OCI-LY7 (cell line): ENCODE measurements at regions not wholly inside any gene's neighbourhood (a gene's known extent, or its start where the extent isn't known, plus 50 kb on each side); places are given as distances from the start of the nearest gene placed in this dataset.

Source experiments
- BruUV-seq: library from RNA; stranded (reverse); fragments of 400-500 nt; replicated peaks from 2 replicates; lab custom pipeline; 2021; lab: Mats Ljungman, UMichigan
- CTCF ChIA-PET: fragments of 300-600 bp; sonication (Branson Sonifier 250); formaldehyde crosslinking; loops from one replicate; lab custom pipeline; 2022; ENCODE audit warnings: antibody characterized with exemption; ENCODE audit not compliant: unreplicated experiment; lab: Charles Lee
- POLR2A ChIA-PET: fragments of 300-600 bp; sonication (Branson Sonifier 250); formaldehyde crosslinking; loops from one replicate; lab custom pipeline; 2022; ENCODE audit warnings: antibody characterized with exemption; lab: Charles Lee
- DNase-seq: peaks from one replicate; pipeline ENCODE4 v3.0.0-alpha.2; 2015; ENCODE audit warnings: low spot score
- H2AFZ ChIP-seq: fragments of 200-600 bp; sonication (generic), shearing (Covaris generic); 2 replicates; pipeline ENCODE4 v1.6.1; 2014; ENCODE audit warnings: mild to moderate bottlenecking, antibody characterized with exemption, low read length, moderate library complexity
- H3K27ac ChIP-seq: fragments of 200-600 bp; sonication (generic); 2 replicates; pipeline ENCODE4 v1.5.1; 2014; ENCODE audit warnings: mixed run types, low read depth, mild to moderate bottlenecking, moderate library complexity, low read length, inconsistent platforms; ENCODE audit not compliant: poor library complexity, severe bottlenecking
- H3K36me3 ChIP-seq: fragments of 200-600 bp; sonication (generic); 2 replicates; pipeline ENCODE4 v1.6.1; 2014; ENCODE audit warnings: mild to moderate bottlenecking, antibody characterized with exemption, low read length, moderate library complexity, mixed read lengths; ENCODE audit not compliant: insufficient read depth
- H3K4me1 ChIP-seq: fragments of 200-600 bp; sonication (generic); 2 replicates; pipeline ENCODE4 v1.5.1; 2014; ENCODE audit warnings: mild to moderate bottlenecking, low read length; ENCODE audit not compliant: insufficient read depth, poor library complexity, severe bottlenecking
- H3K4me2 ChIP-seq: fragments of 200-600 bp; sonication (generic); 2 replicates; pipeline ENCODE4 v1.6.1; 2014; ENCODE audit warnings: mild to moderate bottlenecking, low read length
- H3K4me3 ChIP-seq: fragments of 200-600 bp; sonication (generic); 2 replicates; pipeline ENCODE4 v1.5.1; 2014; ENCODE audit warnings: mild to moderate bottlenecking, low read depth, low read length; ENCODE audit not compliant: poor library complexity, severe bottlenecking
- H3K79me2 ChIP-seq: fragments of 200-600 bp; sonication (generic); 2 replicates; pipeline ENCODE4 v1.6.1; 2016; ENCODE audit warnings: low read depth, mild to moderate bottlenecking, low read length, moderate library complexity, mixed read lengths; ENCODE audit not compliant: insufficient read depth
- H3K9me2 ChIP-seq: fragments of 200-600 bp; sonication (generic); 2 replicates; pipeline ENCODE4 v1.6.1; 2016; ENCODE audit warnings: mild to moderate bottlenecking, low read length, mixed read lengths; ENCODE audit not compliant: insufficient read depth
- H3K9me3 ChIP-seq: fragments of 200-600 bp; sonication (generic); 2 replicates; pipeline ENCODE4 v1.6.1; 2014; ENCODE audit warnings: mild to moderate bottlenecking, mixed run types, low read length, mixed read lengths
- H4K20me1 ChIP-seq: fragments of 200-600 bp; sonication (generic); 2 replicates; pipeline ENCODE4 v1.6.1; 2014; ENCODE audit warnings: mild to moderate bottlenecking, antibody characterized with exemption, low read length, moderate library complexity, mixed read lengths; ENCODE audit not compliant: insufficient read depth
- EZH2phosphoT487 ChIP-seq: fragments of 200-600 bp; sonication (generic); IDR thresholded peaks from 2 replicates; pipeline ENCODE4 v1.6.1; 2018; ENCODE audit warnings: low read depth, borderline replicate concordance, mild to moderate bottlenecking, mixed run types, antibody characterized with exemption, low read length, moderate library complexity, mixed read lengths
- intact Hi-C: fragments of 100-400 bp; cut with micrococcal nuclease; formaldehyde crosslinking; loops from one replicate; pipeline ENCODE4 v1.10.0; 2022; ENCODE audit not compliant: unreplicated experiment
- TF ChIP-seq, protein P1 (sequence below): fragments of 200-600 bp; sonication (generic); conservative IDR thresholded peaks from 2 replicates; pipeline ENCODE4 v1.5.1; 2014; ENCODE audit warnings: mild to moderate bottlenecking, antibody characterized with exemption, low read length, moderate library complexity, mixed read lengths

GRCh38 chr9:134544388-134545214 lies 97.0 kb upstream of the COL5A1 start:
- CTCF ChIA-PET, result no interaction called here
- no TSS peak for BruUV-seq
- Histone ChIP-seq H3K4me3 (no peak overlapping the region), H3K4me2 (no peak overlapping the region), H3K4me1 (no peaks in the 10 kb centered on the region), H3K36me3 (no peaks in the 10 kb centered on the region), H3K9me3 (no peaks in the 10 kb centered on the region), H4K20me1 (no peaks in the 10 kb centered on the region), H3K9me2 (no peaks in the 10 kb centered on the region), H2AFZ (no peak overlapping the region), H3K79me2 (no peaks in the 10 kb centered on the region), H3K27ac (no peak overlapping the region)
- DNase-seq, result no peak
- POLR2A ChIA-PET, result no interaction called here
- intact Hi-C loops, result no loop called here
- TF ChIP-seq, protein P1, sequence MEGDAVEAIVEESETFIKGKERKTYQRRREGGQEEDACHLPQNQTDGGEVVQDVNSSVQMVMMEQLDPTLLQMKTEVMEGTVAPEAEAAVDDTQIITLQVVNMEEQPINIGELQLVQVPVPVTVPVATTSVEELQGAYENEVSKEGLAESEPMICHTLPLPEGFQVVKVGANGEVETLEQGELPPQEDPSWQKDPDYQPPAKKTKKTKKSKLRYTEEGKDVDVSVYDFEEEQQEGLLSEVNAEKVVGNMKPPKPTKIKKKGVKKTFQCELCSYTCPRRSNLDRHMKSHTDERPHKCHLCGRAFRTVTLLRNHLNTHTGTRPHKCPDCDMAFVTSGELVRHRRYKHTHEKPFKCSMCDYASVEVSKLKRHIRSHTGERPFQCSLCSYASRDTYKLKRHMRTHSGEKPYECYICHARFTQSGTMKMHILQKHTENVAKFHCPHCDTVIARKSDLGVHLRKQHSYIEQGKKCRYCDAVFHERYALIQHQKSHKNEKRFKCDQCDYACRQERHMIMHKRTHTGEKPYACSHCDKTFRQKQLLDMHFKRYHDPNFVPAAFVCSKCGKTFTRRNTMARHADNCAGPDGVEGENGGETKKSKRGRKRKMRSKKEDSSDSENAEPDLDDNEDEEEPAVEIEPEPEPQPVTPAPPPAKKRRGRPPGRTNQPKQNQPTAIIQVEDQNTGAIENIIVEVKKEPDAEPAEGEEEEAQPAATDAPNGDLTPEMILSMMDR, result no peak
- no peak for TF ChIP-seq EZH2phosphoT487

- CTCF ChIA-PET, result no interaction called here
Measured at GRCh38 chr9:134545215-134545542, 96.4 kb upstream of the COL5A1 start.

More at GRCh38 chr9:134545215-134545542, 96.4 kb upstream of the COL5A1 start:
- Histone ChIP-seq H2AFZ (no peak overlapping the region), H3K4me3 (no peak overlapping the region), H3K9me2 (no peaks in the 10 kb centered on the region), H3K4me1 (no peaks in the 10 kb centered on the region), H3K79me2 (no peaks in the 10 kb centered on the region), H4K20me1 (no peaks in the 10 kb centered on the region), H3K27ac (no peak overlapping the region), H3K4me2 (no peak overlapping the region), H3K9me3 (no peaks in the 10 kb centered on the region), H3K36me3 (no peaks in the 10 kb centered on the region)
- POLR2A ChIA-PET, result no interaction called here
- intact Hi-C loops, result no loop called here
- no peak for DNase-seq
- BruUV-seq, result no TSS peak
- TF ChIP-seq EZH2phosphoT487, result no peak
- TF ChIP-seq, protein P1, result no peak
